ENCODE measurements at regions not wholly inside any gene's neighbourhood (a gene's known extent, or its start where the extent isn't known, plus 50 kb on each side); places are given as distances from the start of the nearest gene placed in this dataset.

DNA sequence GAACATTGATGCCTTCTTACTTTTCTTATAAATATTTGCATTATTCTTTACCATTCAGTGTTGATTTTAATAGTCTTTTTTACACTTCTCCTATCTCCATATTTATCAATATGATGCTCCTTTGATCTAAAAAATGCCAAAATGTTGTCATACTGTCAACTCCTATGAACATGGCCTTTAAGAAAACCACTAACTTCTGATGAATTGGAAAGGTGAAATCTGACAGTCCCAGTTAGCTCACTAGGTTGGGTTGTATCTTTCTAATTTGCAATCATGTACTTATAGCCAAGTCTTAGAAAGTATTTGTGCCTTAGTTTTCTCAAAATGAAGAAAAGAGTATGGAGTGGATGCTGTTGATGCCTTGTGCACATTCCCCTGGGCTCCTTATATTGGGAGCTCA lies 75.4 kb upstream of the SPACA1 start:
- no peak for TF ChIP-seq ZNF565 (CRISPR knock-in tag; conservative IDR thresholded peaks at IDR 0.05; ENCODE audit: low read depth)
- TF ChIP-seq, protein P1, sequence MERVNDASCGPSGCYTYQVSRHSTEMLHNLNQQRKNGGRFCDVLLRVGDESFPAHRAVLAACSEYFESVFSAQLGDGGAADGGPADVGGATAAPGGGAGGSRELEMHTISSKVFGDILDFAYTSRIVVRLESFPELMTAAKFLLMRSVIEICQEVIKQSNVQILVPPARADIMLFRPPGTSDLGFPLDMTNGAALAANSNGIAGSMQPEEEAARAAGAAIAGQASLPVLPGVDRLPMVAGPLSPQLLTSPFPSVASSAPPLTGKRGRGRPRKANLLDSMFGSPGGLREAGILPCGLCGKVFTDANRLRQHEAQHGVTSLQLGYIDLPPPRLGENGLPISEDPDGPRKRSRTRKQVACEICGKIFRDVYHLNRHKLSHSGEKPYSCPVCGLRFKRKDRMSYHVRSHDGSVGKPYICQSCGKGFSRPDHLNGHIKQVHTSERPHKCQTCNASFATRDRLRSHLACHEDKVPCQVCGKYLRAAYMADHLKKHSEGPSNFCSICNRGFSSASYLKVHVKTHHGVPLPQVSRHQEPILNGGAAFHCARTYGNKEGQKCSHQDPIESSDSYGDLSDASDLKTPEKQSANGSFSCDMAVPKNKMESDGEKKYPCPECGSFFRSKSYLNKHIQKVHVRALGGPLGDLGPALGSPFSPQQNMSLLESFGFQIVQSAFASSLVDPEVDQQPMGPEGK (CRISPR knock-in tag; IDR thresholded peaks at IDR 0.05; ENCODE audit: borderline replicate concordance): no peak
